HAP-1 (cell line): ENCODE measurements at regions not wholly inside any gene's neighbourhood (a gene's known extent, or its start where the extent isn't known, plus 50 kb on each side); places are given as distances from the start of the nearest gene placed in this dataset.
"Not testable (repeated sequence)": the region's sequence is repeated elsewhere in the genome, so short reads cannot be mapped to it uniquely, and the experiment has no call there.

Source experiments
- DNase-seq, 2 experiments: peaks; one replicate each; pipeline ENCODE4 v3.0.0-alpha.2; 2016 to 2020; ENCODE audit warnings: low spot score in 2 of 2
- H3K27me3 ChIP-seq: fragments of 250-450 bp; sonication (Bioruptor Pico); 2 replicates; pipeline ENCODE4 v1.5.1; 2020; ENCODE audit warnings: low read depth, mild to moderate bottlenecking, moderate library complexity
- H3K36me3 ChIP-seq: fragments of 250-450 bp; sonication (Bioruptor Pico); replicated peaks from 2 replicates; pipeline ENCODE4 v1.5.1; 2020; ENCODE audit warnings: mild to moderate bottlenecking
- H3K4me1 ChIP-seq: fragments of 250-450 bp; sonication (Bioruptor Pico); 2 replicates; pipeline ENCODE4 v1.5.1; 2020; ENCODE audit warnings: mild to moderate bottlenecking
- H3K4me3 ChIP-seq: fragments of 250-450 bp; sonication (Bioruptor Pico); 2 replicates; pipeline ENCODE4 v1.5.1; 2020; ENCODE audit warnings: mild to moderate bottlenecking, moderate library complexity
- H3K9me3 ChIP-seq: fragments of 250-450 bp; sonication (Bioruptor Pico); 2 replicates; pipeline ENCODE4 v1.5.1; 2020; ENCODE audit warnings: mild to moderate bottlenecking, moderate library complexity
- in situ Hi-C: fragments of 300-500 bp; cut with MboI; formaldehyde crosslinking; loops from 3 replicates; pipeline ENCODE4 v1.14.3; 2020; ENCODE audit warnings: low sequenced_read_pairs, inconsistent platforms, mixed read lengths

- H3K36me3 ChIP-seq: no peaks in the 10 kb centered on the region
- H3K4me3 ChIP-seq: no peak overlapping the region
- H3K4me1 ChIP-seq: peaks cover 3% of the 10 kb centered on the region
- H3K27me3 ChIP-seq: no peaks in the 10 kb centered on the region
- DNase-seq: no peak
- no peaks in the 10 kb centered on the region for H3K9me3 ChIP-seq
- in situ Hi-C loops: no loop called here
Measured at GRCh38 chr18:30800800-30801199, 241.7 kb downstream of the DSC3 start.

- H3K27me3 ChIP-seq: no peaks in the 10 kb centered on the region
- no peaks in the 10 kb centered on the region for H3K9me3 ChIP-seq
- no peak overlapping the region for H3K4me3 ChIP-seq
- no peaks in the 10 kb centered on the region for H3K36me3 ChIP-seq
- in situ Hi-C loops: no loop called here
- no peak for DNase-seq
- H3K4me1 ChIP-seq: 0 out of 2 replicates have a peak, but pooled peaks cover 3% of the 10 kb centered on the region
Measured at GRCh38 chr18:30792051-30792450, 250.5 kb downstream of the DSC3 start.

GRCh38 chr18:30788411-30788991 lies 254.0 kb downstream of the DSC3 start:
- DNase-seq, H3K27me3 ChIP-seq, H3K36me3 ChIP-seq, H3K9me3 ChIP-seq, H3K4me1 ChIP-seq, H3K4me3 ChIP-seq, in situ Hi-C loops: not testable (repeated sequence)

DNA sequence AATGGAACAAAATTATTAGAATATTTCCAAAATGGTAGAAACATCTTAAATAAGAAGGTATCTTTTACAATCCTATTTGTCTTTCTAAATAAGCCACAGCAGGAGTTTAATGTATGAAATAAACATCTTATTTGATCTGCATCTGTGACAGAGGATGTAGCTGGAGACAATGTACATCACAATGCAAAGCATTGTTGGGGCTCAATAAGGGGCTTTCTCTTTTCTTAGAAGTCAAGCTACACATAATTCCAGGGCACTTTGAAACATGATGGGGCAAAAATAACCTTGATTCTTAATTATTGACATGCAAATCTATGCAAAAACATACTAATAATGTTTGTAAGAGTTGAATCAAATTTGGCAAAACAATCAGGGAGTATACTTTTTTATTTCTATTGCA lies 255.1 kb downstream of the DSC3 start:
- Histone ChIP-seq H3K27me3 (no peaks in the 10 kb centered on the region), H3K4me3 (no peak overlapping the region), H3K4me1 (no peaks in the 10 kb centered on the region; the same call in 1 of the 2 replicates), H3K36me3 (no peaks in the 10 kb centered on the region), H3K9me3 (no peaks in the 10 kb centered on the region; the same call in 1 of the 2 replicates)
- in situ Hi-C loops: no loop called here
- DNase-seq: no peak

DNA sequence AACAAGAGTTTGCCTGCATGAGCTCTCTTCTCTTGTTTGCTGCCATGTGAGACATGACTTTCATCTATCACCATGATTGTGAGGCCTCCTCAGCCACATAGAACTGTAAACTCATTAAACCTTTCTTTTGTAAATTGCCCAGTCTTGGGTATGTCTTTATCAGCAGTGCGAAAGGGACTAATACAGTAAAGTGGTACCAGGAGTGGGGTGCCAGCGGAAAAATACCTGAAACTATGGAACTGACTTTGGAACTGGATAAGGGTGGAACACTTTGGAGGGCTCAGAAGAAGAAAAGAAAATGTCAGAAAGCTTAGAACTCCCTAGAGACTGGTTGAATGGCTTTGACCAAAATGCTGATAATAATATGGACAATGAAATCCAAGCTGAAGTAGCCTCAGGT lies 260.9 kb downstream of the DSC3 start:
- in situ Hi-C loops: no loop called here
- H3K4me1 ChIP-seq: no peaks in the 10 kb centered on the region; the same call in 1 of the 2 replicates

DNA sequence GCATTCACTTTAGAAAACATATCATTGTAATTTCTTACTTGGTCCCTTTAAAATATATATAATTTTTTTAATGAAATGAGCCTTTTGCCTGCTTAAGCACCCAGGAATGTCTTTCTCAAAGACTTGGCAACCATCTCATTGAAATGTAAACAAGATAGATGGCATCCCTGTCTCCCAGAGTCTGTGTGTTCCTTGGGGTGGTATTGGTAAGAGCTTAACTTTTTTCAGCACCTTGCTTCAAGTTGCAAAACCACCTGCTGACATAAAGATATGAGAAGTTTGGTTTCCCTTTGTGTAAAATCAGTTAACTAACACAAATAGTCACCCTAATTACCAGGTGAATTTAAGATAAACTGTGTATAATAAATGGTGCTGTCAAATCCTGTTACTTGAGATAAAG lies 266.9 kb downstream of the DSC3 start:
- in situ Hi-C loops: no loop called here
- Histone ChIP-seq H3K27me3 (peaks cover 3% of the 10 kb centered on the region; the same call in 1 of the 2 replicates), H3K36me3 (no peaks in the 10 kb centered on the region), H3K4me3 (no peak overlapping the region), H3K4me1 (no peaks in the 10 kb centered on the region), H3K9me3 (peaks cover 2% of the 10 kb centered on the region; the same call in 1 of the 2 replicates)
- no peak for DNase-seq

More for the DNA sequence above, 260.9 kb downstream of the DSC3 start:
- H3K27me3 ChIP-seq: peaks cover 3% of the 10 kb centered on the region; the same call in 1 of the 2 replicates
- H3K9me3 ChIP-seq: peaks cover 11% of the 10 kb centered on the region
- H3K36me3 ChIP-seq: no peaks in the 10 kb centered on the region
- no peak overlapping the region for H3K4me3 ChIP-seq
- no peak for DNase-seq

- DNase-seq, H3K36me3 ChIP-seq, in situ Hi-C loops, H3K9me3 ChIP-seq, H3K27me3 ChIP-seq, H3K4me1 ChIP-seq, H3K4me3 ChIP-seq: not testable (repeated sequence)
Measured at GRCh38 chr18:30772170-30772569, 270.4 kb downstream of the DSC3 start.

- Histone ChIP-seq H3K4me3 (no peak overlapping the region), H3K9me3 (no peaks in the 10 kb centered on the region; the same call in 1 of the 2 replicates), H3K4me1 (peaks cover 12% of the 10 kb centered on the region), H3K36me3 (no peaks in the 10 kb centered on the region), H3K27me3 (peaks cover 23% of the 10 kb centered on the region)
- in situ Hi-C loops: no loop called here
- DNase-seq: no peak
Measured at GRCh38 chr18:30766053-30766452, 276.5 kb downstream of the DSC3 start.

DNA sequence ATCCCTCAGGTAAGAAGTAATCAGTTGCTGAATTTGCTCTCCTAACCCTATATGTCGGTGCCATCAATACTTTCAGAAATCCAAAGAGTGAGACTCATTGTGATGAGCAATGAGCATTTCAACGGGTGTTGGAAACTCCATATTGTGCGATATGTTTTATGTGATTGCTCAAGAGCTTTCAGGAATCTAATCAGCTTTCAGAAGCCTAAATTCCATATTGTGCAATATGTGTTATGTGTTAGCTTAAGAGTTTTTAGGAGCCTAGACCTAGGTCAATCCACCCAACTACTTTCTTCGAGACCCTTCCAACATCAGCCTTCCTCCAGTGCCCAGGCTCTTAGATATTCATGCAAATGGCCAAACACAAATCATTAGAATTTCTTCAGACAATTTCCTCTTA lies 277.3 kb downstream of the DSC3 start:
- H3K27me3 ChIP-seq: peaks cover 28% of the 10 kb centered on the region
- no peak overlapping the region for H3K4me3 ChIP-seq
- in situ Hi-C loops: no loop called here
- no peaks in the 10 kb centered on the region; the same call in 1 of the 2 replicates for H3K9me3 ChIP-seq
- H3K36me3 ChIP-seq: no peaks in the 10 kb centered on the region
- DNase-seq: no peak
- peaks cover 12% of the 10 kb centered on the region for H3K4me1 ChIP-seq

- Histone ChIP-seq H3K4me1 (peaks cover 12% of the 10 kb centered on the region), H3K4me3 (no peak overlapping the region), H3K9me3 (no peaks in the 10 kb centered on the region; the same call in 1 of the 2 replicates), H3K27me3 (peaks cover 32% of the 10 kb centered on the region), H3K36me3 (no peaks in the 10 kb centered on the region)
- in situ Hi-C loops: no loop called here
- DNase-seq: peak; percentile 42 to 93
Measured at GRCh38 chr18:30763902-30764350, 278.6 kb downstream of the DSC3 start.

GRCh38 chr18:30754846-30755245 lies 287.7 kb downstream of the DSC3 start:
- Histone ChIP-seq H3K4me1 (peaks cover 2% of the 10 kb centered on the region; the same call in 1 of the 2 replicates), H3K4me3 (no peak overlapping the region), H3K27me3 (peaks cover 4% of the 10 kb centered on the region), H3K9me3 (no peaks in the 10 kb centered on the region), H3K36me3 (no peaks in the 10 kb centered on the region)
- no peak for DNase-seq
- in situ Hi-C loops: no loop called here

DNA sequence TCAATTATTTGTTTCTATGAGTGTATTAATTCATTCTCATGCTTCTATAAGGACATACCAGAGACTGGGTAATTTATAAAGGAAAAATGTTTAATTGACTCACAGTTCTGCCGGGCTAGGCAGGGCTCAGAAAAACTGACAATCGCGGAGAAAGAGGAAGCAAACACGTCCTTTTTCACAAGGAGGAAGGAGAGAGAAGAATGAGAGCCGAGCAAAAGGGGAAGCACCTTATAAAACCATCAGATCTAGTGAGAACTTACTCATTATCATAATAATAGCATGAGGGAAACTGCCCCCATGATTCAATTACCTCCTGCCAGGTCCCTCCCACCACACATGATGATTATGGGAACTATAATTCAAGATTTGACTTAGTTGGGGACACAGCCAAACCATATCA lies 294.0 kb downstream of the DSC3 start:
- DNase-seq: no peak

GRCh38 chr18:30746224-30746623 lies 296.3 kb downstream of the DSC3 start:
- DNase-seq: no peak
- in situ Hi-C loops: no loop called here
- H3K27me3 ChIP-seq: no peaks in the 10 kb centered on the region
- no peak overlapping the region for H3K4me3 ChIP-seq
- H3K9me3 ChIP-seq: 0 out of 2 replicates have a peak, but pooled peaks cover 3% of the 10 kb centered on the region
- H3K4me1 ChIP-seq: peaks cover 2% of the 10 kb centered on the region; the same call in 1 of the 2 replicates
- H3K36me3 ChIP-seq: no peaks in the 10 kb centered on the region

More for the DNA sequence above, 294.0 kb downstream of the DSC3 start:
- H3K36me3 ChIP-seq: no peaks in the 10 kb centered on the region
- H3K4me1 ChIP-seq: peaks cover 2% of the 10 kb centered on the region; the same call in 1 of the 2 replicates
- in situ Hi-C loops: no loop called here
- H3K4me3 ChIP-seq: no peak overlapping the region
- no peaks in the 10 kb centered on the region for H3K27me3 ChIP-seq
- H3K9me3 ChIP-seq: 0 out of 2 replicates have a peak, but pooled peaks cover 3% of the 10 kb centered on the region

DNA sequence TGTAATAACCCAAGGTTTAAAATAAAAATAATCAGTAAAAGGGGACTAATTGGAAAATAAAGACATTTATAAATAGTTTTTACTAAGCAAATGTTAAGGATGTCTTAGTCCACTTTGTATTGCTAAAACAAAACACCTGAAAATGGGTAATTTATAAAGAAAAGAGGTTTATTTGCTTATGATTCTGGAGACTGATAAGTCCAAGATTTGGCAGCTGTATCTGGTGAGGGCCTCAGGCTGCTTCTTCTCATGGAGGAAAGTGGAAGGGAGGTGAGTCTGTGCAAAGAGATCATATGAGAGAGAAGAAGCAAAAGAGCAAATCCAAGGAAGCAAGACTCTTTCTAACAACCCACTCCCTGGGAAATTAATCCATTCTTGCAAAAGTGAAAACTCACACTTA lies 299.5 kb downstream of the DSC3 start:
- no peaks in the 10 kb centered on the region for H3K9me3 ChIP-seq
- no peaks in the 10 kb centered on the region for H3K27me3 ChIP-seq
- H3K4me1 ChIP-seq: no peaks in the 10 kb centered on the region
- no peaks in the 10 kb centered on the region for H3K36me3 ChIP-seq
- no peak overlapping the region for H3K4me3 ChIP-seq
- in situ Hi-C loops: no loop called here
- DNase-seq: no peak
